Activated T-helper 1 cell treated with Interleukin-2 at 50 U/mL for 16 hours (primary cell): ENCODE measurements at regions not wholly inside any gene's neighbourhood (a gene's known extent, or its start where the extent isn't known, plus 50 kb on each side); places are given as distances from the start of the nearest gene placed in this dataset.
"Not testable (repeated sequence)": the region's sequence is repeated elsewhere in the genome, so short reads cannot be mapped to it uniquely, and the experiment has no call there.

ENCODE experiments used
- DNase-seq: peaks from one replicate; pipeline ENCODE4 v3.0.0-alpha.2; 2020; ENCODE audit warnings: low read depth

DNA sequence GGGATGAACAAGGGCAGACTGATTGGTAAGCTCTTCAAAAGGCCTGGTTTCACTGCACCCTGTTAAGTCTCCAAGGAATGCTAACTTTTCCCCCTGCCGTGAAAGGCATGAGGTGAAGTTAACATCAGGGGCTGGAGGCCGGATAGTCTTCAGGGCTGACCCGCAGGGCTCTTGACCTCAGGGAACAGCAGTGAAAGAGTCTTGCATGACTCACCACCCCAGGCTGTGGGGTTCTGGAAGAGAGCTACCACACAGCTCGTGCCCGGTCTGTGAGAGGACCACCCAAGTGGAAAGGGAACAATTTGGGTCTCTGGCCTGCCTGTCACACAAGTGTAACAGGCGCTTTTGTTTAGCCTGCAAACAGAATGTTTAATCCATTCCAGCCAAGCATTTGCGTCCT is 504.9 kb downstream of the EDEM1 start:
- DNase-seq = no peak

DNA sequence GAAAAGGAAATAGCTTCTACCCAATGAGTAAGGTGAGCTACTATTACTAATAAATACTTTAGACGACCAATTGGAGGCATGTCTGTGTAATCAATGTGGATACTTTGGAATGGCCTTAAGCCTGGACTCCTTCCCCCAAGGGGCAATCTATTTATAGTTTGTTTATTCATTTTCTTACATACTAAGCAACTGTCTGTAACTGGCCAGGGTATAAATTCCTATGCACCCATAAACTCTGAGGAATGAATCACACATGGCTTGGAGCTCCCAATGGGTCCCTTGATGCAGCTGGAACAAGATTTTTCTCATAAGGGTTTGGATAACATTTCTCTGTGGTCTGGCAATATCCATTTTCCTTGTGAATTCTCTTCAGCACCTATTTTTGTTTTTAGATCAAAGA is 506.8 kb downstream of the EDEM1 start:
- DNase-seq = no peak

DNA sequence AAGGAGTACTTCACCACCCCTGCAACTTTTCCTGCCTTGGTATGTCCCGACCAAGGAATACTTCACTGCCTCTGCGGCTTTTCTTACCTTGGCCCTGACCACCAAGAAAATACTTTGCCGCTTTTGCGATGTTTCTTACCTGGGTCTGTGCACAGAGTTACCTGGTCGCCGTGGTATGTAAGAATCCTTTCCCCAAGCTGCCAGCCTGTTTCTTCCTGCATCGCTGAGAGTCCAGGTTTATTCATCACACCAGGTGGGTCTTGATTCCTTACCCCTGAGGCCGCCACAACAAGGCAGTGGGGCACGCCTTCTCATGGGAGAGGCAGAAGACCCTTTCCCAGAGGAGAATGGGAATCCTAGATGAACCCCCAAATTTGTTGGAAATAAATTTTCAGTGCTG is 511.3 kb downstream of the EDEM1 start:
- no peak for DNase-seq

- DNase-seq = no peak
Observed at GRCh38 chr3:5699313-5699712, 511.8 kb downstream of the EDEM1 start.

GRCh38 chr3:5699811-5700210 is 512.3 kb downstream of the EDEM1 start:
- DNase-seq = no peak

DNA sequence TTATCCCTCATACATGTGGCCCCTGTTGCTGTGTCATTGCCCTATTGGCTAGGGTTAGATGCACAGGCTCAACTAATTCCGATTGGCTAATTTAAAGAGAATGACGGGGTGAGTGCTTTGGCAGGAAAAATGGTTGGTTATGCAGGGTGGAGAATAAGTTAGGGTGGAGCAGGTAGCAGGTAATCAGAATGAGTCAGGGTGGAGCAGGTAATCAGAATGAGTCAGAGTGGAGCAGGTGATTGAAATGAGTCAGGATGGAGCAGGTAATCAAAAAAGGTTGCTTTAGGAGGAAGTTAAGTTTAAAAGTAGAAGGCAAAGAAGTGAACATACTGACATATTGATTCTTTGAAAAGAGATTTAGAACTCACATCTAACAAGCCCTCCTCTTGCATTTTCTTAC is 513.5 kb downstream of the EDEM1 start:
- not testable (repeated sequence) for DNase-seq

- no peak for DNase-seq
Observed at GRCh38 chr3:5707794-5708193, 520.3 kb downstream of the EDEM1 start.

GRCh38 chr3:5709714-5710113 is 522.2 kb downstream of the EDEM1 start:
- DNase-seq = no peak

GRCh38 chr3:5710718-5711117 is 523.2 kb downstream of the EDEM1 start:
- no peak for DNase-seq

DNA sequence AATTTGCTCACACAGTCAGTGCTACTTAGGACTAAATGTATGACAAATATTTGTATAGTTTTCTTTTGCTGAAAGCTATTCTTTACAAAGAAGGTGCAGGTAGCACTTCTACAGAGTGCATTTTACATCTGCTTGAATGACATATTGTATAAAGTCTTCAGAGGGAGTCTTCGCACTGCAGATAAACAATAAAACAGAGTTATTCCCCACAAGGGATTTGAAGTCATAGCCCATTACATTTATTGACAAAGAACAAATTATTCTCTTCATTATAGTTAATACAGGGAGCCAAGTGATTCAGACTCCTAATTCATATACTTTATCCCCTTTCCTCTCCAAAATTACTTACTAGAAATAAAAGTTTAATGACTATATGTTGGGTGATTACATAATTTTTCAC is 529.7 kb downstream of the EDEM1 start:
- no peak for DNase-seq

- not testable (repeated sequence) for DNase-seq
Observed at GRCh38 chr3:5719668-5720067, 532.2 kb downstream of the EDEM1 start.

DNA sequence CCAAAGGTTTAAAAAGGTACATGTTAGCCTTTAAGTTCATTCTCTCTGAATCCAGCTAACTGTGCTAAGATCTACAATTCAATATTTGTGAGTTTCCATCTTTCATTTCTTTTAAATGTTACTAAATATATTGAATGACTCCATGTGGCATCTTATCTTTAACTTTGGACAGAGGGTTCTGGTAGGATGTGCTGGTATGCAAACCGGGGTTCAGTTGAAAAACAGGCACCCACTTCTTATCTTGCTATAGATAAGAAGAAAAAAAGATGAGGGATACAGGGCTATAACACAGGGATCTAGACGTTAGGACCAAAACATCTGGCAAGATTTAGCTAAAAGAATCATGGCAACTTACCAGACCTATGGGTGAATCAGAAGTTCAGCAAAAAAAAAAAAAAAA is 538.3 kb downstream of the EDEM1 start:
- DNase-seq = no peak

DNA sequence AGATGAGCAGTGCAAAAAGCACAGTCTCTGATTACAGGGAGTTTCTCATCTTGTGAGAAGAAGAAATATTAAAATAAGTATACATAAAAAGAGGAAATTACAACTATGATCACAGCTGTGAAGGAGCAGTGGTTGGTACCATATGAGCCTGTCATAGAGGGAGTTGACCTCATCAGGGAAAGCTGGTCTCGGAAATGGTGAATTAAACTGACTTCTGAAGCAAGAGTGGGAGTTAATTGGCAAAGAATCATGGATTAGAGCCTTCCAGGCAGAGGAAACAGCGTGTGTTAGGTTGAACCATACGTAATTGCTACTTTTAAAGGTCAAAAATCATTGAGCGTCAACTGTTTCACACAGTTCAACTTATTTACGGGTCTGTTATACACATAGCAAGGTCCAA is 539.1 kb downstream of the EDEM1 start:
- no peak for DNase-seq

GRCh38 chr3:5727743-5728484 is 540.4 kb downstream of the EDEM1 start:
- DNase-seq = no peak

- no peak for DNase-seq
Observed at GRCh38 chr3:5729852-5730251, 542.3 kb downstream of the EDEM1 start.

DNA sequence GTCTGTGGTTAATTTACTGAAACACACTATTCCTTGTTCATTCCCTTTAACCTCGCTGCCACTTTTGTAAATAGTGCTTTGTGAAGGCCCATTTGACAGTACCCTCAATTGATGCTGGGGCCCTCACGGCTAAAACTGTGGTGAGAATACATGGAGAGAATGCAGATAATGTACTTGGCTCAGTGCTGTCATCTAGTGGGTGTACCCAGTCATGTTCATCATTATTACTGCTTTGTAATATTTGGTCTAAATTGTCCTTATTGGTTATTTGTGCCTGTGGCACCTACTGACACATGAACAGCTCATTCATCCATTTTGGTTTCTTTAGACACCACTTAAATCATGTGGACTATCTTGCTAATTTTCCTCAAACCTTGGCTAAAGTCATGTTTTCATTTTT is 543.6 kb downstream of the EDEM1 start:
- DNase-seq = no peak

GRCh38 chr3:5732081-5732480 is 544.6 kb downstream of the EDEM1 start:
- DNase-seq = no peak

GRCh38 chr3:5733995-5734394 is 546.5 kb downstream of the EDEM1 start:
- DNase-seq = no peak

- DNase-seq = no peak
Observed at GRCh38 chr3:5735896-5736295, 548.4 kb downstream of the EDEM1 start.

DNA sequence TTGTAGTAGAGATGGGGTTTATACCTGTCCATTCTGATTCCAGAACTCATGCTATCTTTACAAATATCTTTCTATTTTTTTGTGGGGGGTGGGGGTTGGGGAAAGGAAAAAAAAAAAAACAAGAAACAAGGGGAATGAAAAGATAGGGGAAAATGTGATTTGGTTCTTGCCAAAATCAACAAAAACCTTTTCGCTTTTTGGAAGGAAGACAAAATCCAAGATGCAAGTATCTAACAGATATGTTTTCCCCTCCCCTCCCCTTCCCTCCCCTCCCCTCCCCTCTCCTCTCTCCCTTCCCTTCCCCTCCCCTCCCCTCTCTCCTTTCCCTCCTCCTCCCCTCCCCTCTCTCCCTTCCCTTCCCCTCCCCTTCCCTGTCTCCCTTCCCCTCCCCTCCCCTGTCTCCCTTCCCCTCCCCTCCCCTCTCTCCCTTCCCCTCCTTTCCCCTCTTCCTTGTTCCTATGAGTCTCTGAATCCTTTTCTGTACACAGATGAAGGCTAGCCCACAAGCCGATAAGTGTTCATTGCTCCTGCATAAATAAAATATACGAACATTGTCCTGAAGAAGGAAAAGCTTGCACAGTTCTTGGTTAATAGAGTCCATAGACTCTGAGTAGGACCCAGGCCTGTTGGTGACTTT is 551.9 kb downstream of the EDEM1 start:
- DNase-seq = no peak

GRCh38 chr3:5739949-5740348 is 552.4 kb downstream of the EDEM1 start:
- DNase-seq = no peak

DNA sequence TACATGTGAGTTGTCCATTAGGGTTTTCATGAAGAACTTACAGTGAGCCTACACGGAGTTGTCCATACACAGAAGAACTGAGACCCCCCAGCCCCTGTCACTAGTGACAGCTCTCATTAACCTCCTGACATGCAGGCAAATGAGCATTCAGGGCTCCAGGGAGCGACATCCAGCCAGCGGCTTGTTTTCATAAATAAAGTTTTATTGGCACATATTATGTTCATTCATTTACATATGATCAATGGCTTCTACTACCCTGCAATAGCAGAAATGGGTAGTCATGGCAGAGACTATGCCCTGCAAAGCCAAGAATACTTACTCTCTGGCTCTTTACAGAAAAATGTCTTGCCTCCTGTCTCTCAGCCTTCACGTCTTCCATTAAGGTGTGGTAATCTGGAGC is 553.5 kb downstream of the EDEM1 start:
- DNase-seq = no peak

DNA sequence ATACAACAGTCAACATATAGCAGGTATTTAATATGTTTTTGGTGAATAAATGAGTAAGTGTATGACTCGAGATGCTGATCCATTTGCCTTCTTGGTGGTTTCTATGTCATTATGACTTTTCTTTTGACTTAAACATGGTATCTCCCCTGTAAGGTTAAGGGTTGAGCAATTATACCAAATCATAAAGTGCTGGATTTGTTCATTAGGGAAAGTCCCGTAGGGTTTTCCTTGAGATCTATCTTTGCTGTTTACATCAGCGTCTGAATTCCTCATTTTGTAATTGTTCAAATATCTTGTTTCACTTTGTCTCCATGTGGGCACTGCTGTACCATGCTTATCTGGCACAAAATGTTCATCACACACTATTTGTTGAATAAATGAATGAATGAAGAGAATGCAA is 562.6 kb downstream of the EDEM1 start:
- DNase-seq = no peak
